Immature natural killer cell (primary cell): ENCODE measurements at regions not wholly inside any gene's neighbourhood (a gene's known extent, or its start where the extent isn't known, plus 50 kb on each side); places are given as distances from the start of the nearest gene placed in this dataset.
"Not testable (repeated sequence)": the region's sequence is repeated elsewhere in the genome, so short reads cannot be mapped to it uniquely, and the experiment has no call there.

Experiments used
- DNase-seq, 3 donors: peaks; one replicate each; pipeline ENCODE4 v3.0.0; 2022; ENCODE audit warnings: mixed read lengths in 1 of 3
- H3K27ac Mint-ChIP-seq, 6 donors: one replicate each; pipeline ENCODE4 v1.8.0; 2020; ENCODE audit warnings: mixed read lengths in 6 of 6, mild to moderate bottlenecking in 5 of 6, inconsistent platforms in 4 of 6, moderate library complexity in 3 of 6
- H3K27me3 Mint-ChIP-seq, 3 donors: one replicate each; pipeline ENCODE4 v1.8.0; 2020 to 2021; ENCODE audit warnings: low read depth in 3 of 3, mild to moderate bottlenecking in 3 of 3, mixed read lengths in 3 of 3, moderate library complexity in 3 of 3, inconsistent platforms in 1 of 3
- H3K36me3 Mint-ChIP-seq, 3 donors: one replicate each; pipeline ENCODE4 v1.8.0; 2020; ENCODE audit warnings: mixed read lengths in 3 of 3, inconsistent platforms in 2 of 3, mild to moderate bottlenecking in 2 of 3
- H3K4me1 Mint-ChIP-seq, 2 donors: one replicate each; pipeline ENCODE4 v1.8.0; 2020; ENCODE audit warnings: inconsistent platforms in 2 of 2, mild to moderate bottlenecking in 2 of 2, mixed read lengths in 2 of 2, moderate library complexity in 1 of 2
- H3K4me3 Mint-ChIP-seq, 5 donors: one replicate each; pipeline ENCODE4 v1.8.0; 2020; ENCODE audit warnings: mild to moderate bottlenecking in 5 of 5, mixed read lengths in 5 of 5, inconsistent platforms in 3 of 5, moderate library complexity in 3 of 5
- H3K9me3 Mint-ChIP-seq, 6 donors: one replicate each; pipeline ENCODE4 v1.8.0; 2020; ENCODE audit warnings: mild to moderate bottlenecking in 6 of 6, mixed read lengths in 6 of 6, inconsistent platforms in 4 of 6, moderate library complexity in 3 of 6

- Mint-ChIP-seq H3K36me3 (no peaks in the 10 kb centered on the region), H3K27me3 (peaks cover 0 to 2% (median 0%) of the 10 kb centered on the region in 3 donors), H3K4me3 (no peak overlapping the region), H3K9me3 (no peaks in the 10 kb centered on the region), H3K27ac (no peak overlapping the region), H3K4me1 (peaks cover 7 to 12% of the 10 kb centered on the region in 2 donors)
- DNase-seq = no peak
These were observed 111.7 kb upstream of the BMPER start for GRCh38 chr7:33793616-33794015.

DNA sequence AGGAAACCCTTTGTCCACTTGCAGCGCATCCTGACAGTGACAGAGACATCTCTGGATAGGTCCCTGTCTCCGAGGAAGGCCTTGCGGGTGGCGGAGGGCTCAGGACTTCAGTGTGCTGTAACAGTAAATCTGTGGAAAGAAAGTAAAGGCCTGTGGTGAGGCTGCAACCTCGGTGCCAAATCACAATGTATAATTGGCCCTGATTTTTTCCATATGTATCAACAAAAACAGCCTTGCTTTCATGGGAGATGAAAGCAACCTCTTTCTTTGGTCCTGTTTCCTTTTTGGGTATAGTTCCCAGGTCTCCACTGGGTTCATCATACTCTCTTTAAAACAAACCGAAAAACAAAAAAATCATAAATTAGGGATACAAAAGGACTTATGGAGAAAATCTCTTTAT lies 110.9 kb upstream of the BMPER start:
- DNase-seq = no peak
- H3K4me3 Mint-ChIP-seq = no peak overlapping the region
- H3K9me3 Mint-ChIP-seq = peaks cover 0 to 2% (median 0%) of the 10 kb centered on the region in 6 donors
- no peak overlapping the region for H3K27ac Mint-ChIP-seq
- H3K36me3 Mint-ChIP-seq = no peaks in the 10 kb centered on the region
- H3K4me1 Mint-ChIP-seq = peaks cover 7 to 11% of the 10 kb centered on the region in 2 donors
- H3K27me3 Mint-ChIP-seq = peaks cover 0 to 2% (median 2%) of the 10 kb centered on the region in 3 donors

DNA sequence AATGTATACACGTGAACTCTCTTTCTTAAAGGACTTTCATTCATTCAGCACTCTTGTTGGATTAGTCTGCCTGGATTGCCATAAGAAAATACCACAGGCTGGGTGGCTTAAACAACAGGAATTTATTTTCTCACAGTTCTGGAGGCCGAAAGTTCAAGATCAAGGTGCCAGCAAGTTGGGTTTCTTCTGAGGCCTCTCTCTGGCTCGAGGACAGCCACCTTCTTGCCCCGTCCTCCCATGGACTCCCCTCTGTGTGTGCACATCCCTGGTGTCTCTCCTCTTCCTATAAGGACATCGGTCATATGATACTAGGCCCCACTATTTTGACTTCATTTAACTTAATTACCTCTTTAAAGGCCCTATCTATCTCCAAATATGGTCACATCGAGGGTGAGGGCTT lies 110.4 kb upstream of the BMPER start:
- Mint-ChIP-seq H3K36me3 (no peaks in the 10 kb centered on the region), H3K4me1 (peaks cover 4 to 6% of the 10 kb centered on the region in 2 donors), H3K27me3 (peaks cover 0 to 2% (median 2%) of the 10 kb centered on the region in 3 donors), H3K4me3 (no peak overlapping the region), H3K9me3 (peaks cover 0 to 2% (median 0%) of the 10 kb centered on the region in 6 donors), H3K27ac (no peak overlapping the region)
- no peak for DNase-seq

DNA sequence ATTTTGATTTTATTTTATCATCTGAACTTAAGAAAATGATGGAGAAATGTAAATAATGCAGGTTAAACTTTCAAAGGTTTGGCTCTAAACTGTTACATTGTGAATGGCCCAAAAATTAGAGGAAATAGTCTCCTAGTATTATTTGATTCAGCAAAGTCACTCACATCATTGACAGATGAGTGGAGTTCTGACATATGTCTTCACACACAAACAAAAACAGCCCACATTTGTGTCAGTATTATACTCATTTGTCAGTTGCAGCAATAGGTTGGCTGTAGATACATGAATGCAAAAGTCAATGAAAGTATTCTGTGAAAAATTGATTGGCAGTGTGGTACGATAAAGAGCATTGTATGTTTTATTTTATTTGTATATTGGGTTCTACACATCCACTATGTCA lies 108.8 kb upstream of the BMPER start:
- peaks cover 0 to 3% (median 2%) of the 10 kb centered on the region in 3 donors for H3K27me3 Mint-ChIP-seq
- no peak overlapping the region for H3K27ac Mint-ChIP-seq
- no peaks in the 10 kb centered on the region for H3K36me3 Mint-ChIP-seq
- no peaks in the 10 kb centered on the region for H3K4me1 Mint-ChIP-seq
- H3K4me3 Mint-ChIP-seq = no peak overlapping the region
- H3K9me3 Mint-ChIP-seq = peaks cover 0 to 2% (median 0%) of the 10 kb centered on the region in 6 donors
- DNase-seq = no peak

DNA sequence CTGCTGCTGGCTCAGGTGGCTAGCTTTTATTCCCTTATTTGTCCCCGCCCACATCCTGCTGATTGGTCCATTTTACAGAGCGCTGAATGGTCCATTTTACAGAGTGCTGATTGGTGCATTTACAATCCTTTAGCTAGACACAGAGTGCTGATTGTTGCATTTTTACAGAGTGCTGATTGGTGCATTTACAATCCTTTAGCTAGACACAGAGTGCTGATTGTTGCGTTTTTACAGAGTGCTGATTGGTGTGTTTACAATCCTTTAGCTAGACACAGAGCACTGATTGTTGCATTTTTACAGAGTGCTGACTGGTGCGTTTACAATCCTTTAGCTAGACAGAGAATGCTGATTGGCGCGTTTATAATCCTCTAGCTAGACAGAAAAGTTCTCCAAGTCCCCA lies 107.8 kb upstream of the BMPER start:
- H3K9me3 Mint-ChIP-seq, H3K27me3 Mint-ChIP-seq, H3K4me1 Mint-ChIP-seq, H3K27ac Mint-ChIP-seq, DNase-seq, H3K36me3 Mint-ChIP-seq, H3K4me3 Mint-ChIP-seq: not testable (repeated sequence)

GRCh38 chr7:33798686-33799325 lies 106.5 kb upstream of the BMPER start:
- H3K9me3 Mint-ChIP-seq = peaks cover 0 to 2% (median 0%) of the 10 kb centered on the region in 6 donors
- DNase-seq = no peak
- no peak overlapping the region for H3K4me3 Mint-ChIP-seq
- H3K4me1 Mint-ChIP-seq = no peaks in the 10 kb centered on the region
- H3K36me3 Mint-ChIP-seq = no peaks in the 10 kb centered on the region
- H3K27ac Mint-ChIP-seq = no peak overlapping the region
- peaks cover 0 to 3% (median 2%) of the 10 kb centered on the region in 3 donors for H3K27me3 Mint-ChIP-seq

GRCh38 chr7:33799766-33800165 lies 105.6 kb upstream of the BMPER start:
- Mint-ChIP-seq H3K36me3 (no peaks in the 10 kb centered on the region), H3K27ac (no peak overlapping the region), H3K9me3 (peaks cover 0 to 2% (median 0%) of the 10 kb centered on the region in 6 donors), H3K4me1 (no peaks in the 10 kb centered on the region), H3K27me3 (peaks cover 0 to 3% (median 2%) of the 10 kb centered on the region in 3 donors), H3K4me3 (no peak overlapping the region)
- no peak for DNase-seq

GRCh38 chr7:33802600-33802999 lies 102.7 kb upstream of the BMPER start:
- Mint-ChIP-seq H3K36me3 (no peaks in the 10 kb centered on the region), H3K27me3 (peaks cover 0 to 6% (median 4%) of the 10 kb centered on the region in 3 donors), H3K9me3 (peaks cover 0 to 2% (median 0%) of the 10 kb centered on the region in 6 donors), H3K4me1 (no peaks in the 10 kb centered on the region), H3K27ac (no peak overlapping the region), H3K4me3 (no peak overlapping the region)
- DNase-seq = no peak

- Mint-ChIP-seq H3K27me3 (peaks cover 0 to 4% (median 4%) of the 10 kb centered on the region in 3 donors), H3K4me1 (no peaks in the 10 kb centered on the region), H3K4me3 (no peak overlapping the region), H3K36me3 (no peaks in the 10 kb centered on the region), H3K9me3 (peaks cover 0 to under 1% (median 0%) of the 10 kb centered on the region in 6 donors), H3K27ac (peak overlapping the region in 1 of 6 donors; percentile 11)
- no peak for DNase-seq
These were observed 101.1 kb upstream of the BMPER start for GRCh38 chr7:33804140-33804660.

DNA sequence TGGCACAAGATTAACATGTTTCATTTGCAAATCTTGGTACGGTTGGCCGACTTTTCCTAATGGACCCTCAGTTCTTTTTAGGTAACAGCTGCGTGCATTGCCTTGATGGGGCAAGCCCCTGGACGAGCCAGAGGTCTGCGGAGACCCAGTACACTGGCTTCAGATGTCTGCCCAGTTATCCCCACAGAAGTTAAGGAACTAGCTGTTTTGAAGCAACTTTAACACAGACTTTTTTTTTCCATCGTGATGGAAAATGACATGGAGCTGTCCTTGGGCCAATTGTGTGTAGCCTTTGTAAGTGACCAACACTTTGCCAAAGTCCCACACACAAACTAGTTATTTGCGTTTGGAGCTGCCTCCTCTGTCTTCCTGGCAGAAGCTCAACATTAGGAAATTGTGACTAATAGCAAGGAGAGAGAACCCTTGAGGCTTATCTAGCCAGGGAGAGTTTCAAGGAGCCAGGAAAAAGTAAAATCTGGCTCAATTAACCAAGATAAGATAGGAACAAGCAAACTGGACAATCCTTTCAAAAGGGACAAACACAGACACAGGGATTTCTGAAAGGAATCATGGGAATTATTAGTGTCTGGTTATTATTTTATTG lies 99.6 kb upstream of the BMPER start:
- Mint-ChIP-seq H3K27me3 (peaks cover 0 to 4% (median 4%) of the 10 kb centered on the region in 3 donors), H3K36me3 (no peaks in the 10 kb centered on the region), H3K27ac (no peak overlapping the region), H3K9me3 (no peaks in the 10 kb centered on the region), H3K4me1 (no peaks in the 10 kb centered on the region), H3K4me3 (no peak overlapping the region)
- DNase-seq = no peak

- DNase-seq = no peak
- H3K4me3 Mint-ChIP-seq = no peak overlapping the region
- no peaks in the 10 kb centered on the region for H3K4me1 Mint-ChIP-seq
- peaks cover 0 to 3% (median 2%) of the 10 kb centered on the region in 3 donors for H3K27me3 Mint-ChIP-seq
- H3K36me3 Mint-ChIP-seq = peaks cover 0 to 5% (median 0%) of the 10 kb centered on the region in 3 donors
- H3K27ac Mint-ChIP-seq = no peak overlapping the region
- H3K9me3 Mint-ChIP-seq = no peaks in the 10 kb centered on the region
These were observed 98.8 kb upstream of the BMPER start for GRCh38 chr7:33806298-33807154.

GRCh38 chr7:33807155-33807530 lies 98.2 kb upstream of the BMPER start:
- no peaks in the 10 kb centered on the region for H3K9me3 Mint-ChIP-seq
- H3K27ac Mint-ChIP-seq = no peak overlapping the region
- DNase-seq = no peak
- no peak overlapping the region for H3K4me3 Mint-ChIP-seq
- peaks cover 0 to 5% (median 0%) of the 10 kb centered on the region in 3 donors for H3K36me3 Mint-ChIP-seq
- no peaks in the 10 kb centered on the region for H3K4me1 Mint-ChIP-seq
- peaks cover 0 to 3% (median 2%) of the 10 kb centered on the region in 3 donors for H3K27me3 Mint-ChIP-seq

GRCh38 chr7:33807779-33808482 lies 97.4 kb upstream of the BMPER start:
- H3K4me3 Mint-ChIP-seq = no peak overlapping the region
- peaks cover 0 to 3% (median 2%) of the 10 kb centered on the region in 3 donors for H3K27me3 Mint-ChIP-seq
- no peak for DNase-seq
- H3K4me1 Mint-ChIP-seq = no peaks in the 10 kb centered on the region
- H3K36me3 Mint-ChIP-seq = peaks cover 0 to 5% (median 0%) of the 10 kb centered on the region in 3 donors
- H3K9me3 Mint-ChIP-seq = no peaks in the 10 kb centered on the region
- H3K27ac Mint-ChIP-seq = no peak overlapping the region
